A549 (cell line): ENCODE measurements at regions not wholly inside any gene's neighbourhood (a gene's known extent, or its start where the extent isn't known, plus 50 kb on each side); places are given as distances from the start of the nearest gene placed in this dataset.

ENCODE experiments used
- ATAC-seq, 2 experiments: fragments of 200-7000 bp in 1 of 2; fragments of >200 bp in 1 of 2; cut with Nextera tagmentation in 1 of 2; cut with Tn5 transposase in 1 of 2; 3 replicates each; pipeline versions ENCODE4 v1.8.0 to v1.9.1; 2018 to 2020; ENCODE audit warnings: mild to moderate bottlenecking in 1 of 2, moderate library complexity in 1 of 2
- CTCF ChIA-PET: fragments of 300-600 bp; sonication (Branson Sonifier 250); formaldehyde crosslinking; extraction: SDS; loops from one replicate; lab custom pipeline; 2021; ENCODE audit warnings: antibody characterized with exemption, inconsistent platforms; lab: Yijun Ruan, JAX
- POLR2A ChIA-PET: fragments of 350-600 bp; formaldehyde crosslinking; extraction: SDS; loops from one replicate; lab custom pipeline; 2021; ENCODE audit warnings: antibody characterized with exemption, inconsistent platforms; lab: Yijun Ruan, JAX
- DNase-seq, 2 experiments: peaks; one replicate each; pipeline versions ENCODE4 v3.0.0 to v3.0.0-alpha.2; 2011 to 2016; ENCODE audit warnings: low read depth in 1 of 2, low spot score in 1 of 2
- FAIRE-seq: peaks from 2 replicates; lab custom pipeline; 2011; peaks lifted over from hg19 to GRCh38; lab: Jason Lieb, UNC
- H3K27ac ChIP-seq, 2 experiments: fragments of >200 bp; sonication (Bioruptor Twin); formaldehyde crosslinking; 3 replicates each; pipeline ENCODE4 v1.5.1; 2016 to 2017
- H3K4me1 ChIP-seq: fragments of >200 bp; sonication (Bioruptor Twin); formaldehyde crosslinking; 3 replicates; pipeline ENCODE4 v1.6.1; 2016
- H3K4me2 ChIP-seq: fragments of >200 bp; sonication (Bioruptor Twin); formaldehyde crosslinking; 3 replicates; pipeline ENCODE4 v1.6.1; 2016
- H3K4me3 ChIP-seq: fragments of >200 bp; sonication (Bioruptor Twin); formaldehyde crosslinking; 3 replicates; pipeline ENCODE4 v1.5.1; 2016
- H3K9me3 ChIP-seq: fragments of >200 bp; sonication (Bioruptor Twin); formaldehyde crosslinking; 3 replicates; pipeline ENCODE4 v1.6.1; 2016
- BHLHE40 ChIP-seq: IDR thresholded peaks from 2 replicates; pipeline ENCODE4 v1.6.1; 2012; ENCODE audit warnings: low read depth, low read length, inconsistent platforms
- CBX2 ChIP-seq: fragments of 200-600 bp; sonication (generic); IDR thresholded peaks from 2 replicates; pipeline ENCODE4 v1.6.1; 2016; ENCODE audit warnings: low read depth, mild to moderate bottlenecking, borderline replicate concordance
- CHD2 ChIP-seq: fragments of 150-350 bp; IDR thresholded peaks from 2 replicates; pipeline ENCODE4 v1.6.1; 2014; ENCODE audit warnings: low read length; ENCODE audit not compliant: partially characterized antibody
- EP300 ChIP-seq, 2 experiments: fragments of >200 bp; sonication (Bioruptor Twin); formaldehyde crosslinking; IDR thresholded peaks; 2 replicates in 1 of 2; 3 replicates in 1 of 2; pipeline ENCODE4 v1.6.1; 2016 to 2017
- FOXS1 ChIP-seq: fragments of 250-450 bp; sonication (Bioruptor Pico); IDR thresholded peaks from 2 replicates; pipeline ENCODE4 v1.5.0; 2020; ENCODE audit warnings: mild to moderate bottlenecking, moderate library complexity
- GATA3 ChIP-seq: IDR thresholded peaks from 2 replicates; pipeline ENCODE4 v1.6.1; 2012; ENCODE audit warnings: borderline replicate concordance
- HES2 ChIP-seq: fragments of >200 bp; sonication (Bioruptor Twin); formaldehyde crosslinking; IDR thresholded peaks from 2 replicates; pipeline ENCODE4 v1.6.1; 2016
- HEYL ChIP-seq: fragments of 250-450 bp; sonication (Bioruptor Pico); IDR thresholded peaks from 2 replicates; pipeline ENCODE4 v1.8.0; 2021; ENCODE audit warnings: mild to moderate bottlenecking, moderate library complexity
- HOXA7 ChIP-seq: fragments of 250-450 bp; sonication (Bioruptor Pico); IDR thresholded peaks from 2 replicates; pipeline ENCODE4 v1.5.0; 2020; ENCODE audit warnings: mild to moderate bottlenecking, moderate library complexity
- JUN ChIP-seq, 2 experiments: fragments of >200 bp; sonication (Bioruptor Twin); formaldehyde crosslinking; IDR thresholded peaks; 2 replicates in 1 of 2; 3 replicates in 1 of 2; pipeline ENCODE4 v1.6.1; 2016 to 2017
- KDM5A ChIP-seq: fragments of 200-600 bp; sonication (generic); IDR thresholded peaks from 2 replicates; pipeline ENCODE4 v1.6.1; 2016; ENCODE audit warnings: antibody characterized with exemption, mild to moderate bottlenecking
- MAFK ChIP-seq: fragments of 450-650 bp; IDR thresholded peaks from 2 replicates; pipeline ENCODE4 v1.6.1; 2014; ENCODE audit not compliant: partially characterized antibody
- MYC ChIP-seq: IDR thresholded peaks from 2 replicates; pipeline ENCODE4 v1.6.1; 2012; ENCODE audit warnings: mild to moderate bottlenecking, inconsistent platforms, low read length, improper control_type of control experiment, borderline replicate concordance
- PHF8 ChIP-seq: fragments of 200-600 bp; sonication (generic); IDR thresholded peaks from 2 replicates; pipeline ENCODE4 v1.6.1; 2016; ENCODE audit warnings: low read depth, mild to moderate bottlenecking, antibody characterized with exemption, moderate library complexity, borderline replicate concordance
- POLR2AphosphoS2 ChIP-seq: conservative IDR thresholded peaks from 2 replicates; pipeline ENCODE4 v1.6.1; 2012; ENCODE audit warnings: low read length, improper control_type of control experiment, inconsistent platforms
- RAD21 ChIP-seq, 2 experiments: fragments of >200 bp in 1 of 2; sonication (Bioruptor Twin) in 1 of 2; formaldehyde crosslinking in 1 of 2; IDR thresholded peaks in 1 of 2; conservative IDR thresholded peaks in 1 of 2; 2 replicates in 1 of 2; 3 replicates in 1 of 2; pipeline ENCODE4 v1.6.1; 2012 to 2018; ENCODE audit warnings: inconsistent platforms in 1 of 2
- RCOR1 ChIP-seq: fragments of 150-350 bp; IDR thresholded peaks from 2 replicates; pipeline ENCODE4 v1.6.1; 2014; ENCODE audit warnings: antibody characterized with exemption, low read length, low read depth
- RFX5 ChIP-seq: fragments of 450-650 bp; IDR thresholded peaks from 2 replicates; pipeline ENCODE4 v1.7.1; 2014; ENCODE audit warnings: antibody characterized with exemption, mild to moderate bottlenecking, moderate library complexity
- RNF2 ChIP-seq: fragments of 200-600 bp; sonication (generic); IDR thresholded peaks from 2 replicates; pipeline ENCODE4 v1.6.1; 2016; ENCODE audit warnings: low read depth, mild to moderate bottlenecking, antibody characterized with exemption, moderate library complexity, borderline replicate concordance
- TFCP2L1 ChIP-seq: fragments of 250-450 bp; sonication (Bioruptor Pico); IDR thresholded peaks from 2 replicates; pipeline ENCODE4 v1.5.0; 2021; ENCODE audit warnings: mild to moderate bottlenecking
- ZFP36 ChIP-seq: fragments of 450-650 bp; IDR thresholded peaks from 2 replicates; pipeline ENCODE4 v1.6.1; 2014; ENCODE audit warnings: borderline replicate concordance; ENCODE audit not compliant: partially characterized antibody
- ZNF302 ChIP-seq: fragments of 250-450 bp; sonication (Bioruptor Pico); IDR thresholded peaks from 2 replicates; pipeline ENCODE4 v1.9.0; 2021; ENCODE audit warnings: inconsistent platforms, mild to moderate bottlenecking, moderate library complexity
- ZSCAN20 ChIP-seq: fragments of 250-450 bp; sonication (Bioruptor Pico); IDR thresholded peaks from 2 replicates; pipeline ENCODE4 v1.8.0; 2022; ENCODE audit warnings: mild to moderate bottlenecking, moderate library complexity
- WGBS: methylation state at CpG from one replicate; pipeline ENCODE4 v1.1.6; 2017; ENCODE audit errors: missing lambda C conversion rate; 5-methylcytosine and 5-hydroxymethylcytosine counted together
- TF ChIP-seq, protein P1 (sequence below): IDR thresholded peaks from 2 replicates; pipeline ENCODE4 v1.6.1; 2012; ENCODE audit warnings: low read depth, borderline replicate concordance
- TF ChIP-seq, protein P2 (sequence below): fragments of >200 bp; sonication (Bioruptor Twin); formaldehyde crosslinking; IDR thresholded peaks from 3 replicates; pipeline ENCODE4 v1.5.1; 2016
- TF ChIP-seq, protein P3 (sequence below): fragments of >200 bp; sonication (Bioruptor Twin); formaldehyde crosslinking; IDR thresholded peaks from 3 replicates; pipeline ENCODE4 v1.6.1; 2016

- Histone ChIP-seq H3K9me3 (no peaks in the 10 kb centered on the region), H3K4me1 (peaks cover 3% of the 10 kb centered on the region; the same call in 1 of the 3 replicates), H3K27ac (no peak overlapping the region), H3K4me2 (no peak overlapping the region), H3K4me3 (no peak overlapping the region)
- 38% methylated on average over 4 of the region's 4 CpGs for WGBS
- ChIA-PET POLR2A (no interaction called here), CTCF (interaction anchor here (1.5 kb wide), 1 partner anchor 69 kb away, joined by 3 read pairs; no protein-coding TSS in a partner anchor)
- TF ChIP-seq RAD21 (conservative IDR thresholded peaks at IDR 0.05 in 1 of 2, IDR thresholded peaks at IDR 0.05 in 1 of 2): no peak
- TF ChIP-seq BHLHE40: no peak
- no peak for TF ChIP-seq HES2
- no peak for TF ChIP-seq POLR2AphosphoS2
- no peak for TF ChIP-seq RCOR1
- TF ChIP-seq PHF8: no peak
- TF ChIP-seq HOXA7 (CRISPR knock-in tag): no peak
- no peak for TF ChIP-seq MAFK
- no peak for TF ChIP-seq TFCP2L1 (CRISPR knock-in tag)
- no peak for TF ChIP-seq HEYL (CRISPR knock-in tag)
- no peak for TF ChIP-seq KDM5A
- no peak for TF ChIP-seq FOXS1 (CRISPR knock-in tag)
- TF ChIP-seq GATA3: no peak
- DNase-seq (no peak), FAIRE-seq (no peak), ATAC-seq (no peak)
Measured at GRCh38 chr9:105087910-105088898, 156.2 kb upstream of the SLC44A1 start.

- FAIRE-seq (no peak), ATAC-seq (no peak), DNase-seq (no peak)
- H3K27ac ChIP-seq: no peak overlapping the region
- no peaks in the 10 kb centered on the region for H3K4me1 ChIP-seq
- TF ChIP-seq EP300 (IDR thresholded peaks at IDR 0.05) (no peak), RCOR1 (no peak), MAFK (no peak), BHLHE40 (no peak), PHF8 (no peak), ZFP36 (no peak), MYC (no peak), ZSCAN20 (CRISPR knock-in tag) (no peak), JUN (IDR thresholded peaks at IDR 0.05) (no peak), RNF2 (no peak), CHD2 (no peak), ZNF302 (no peak), RFX5 (no peak), POLR2AphosphoS2 (no peak), CBX2 (no peak)
- TF ChIP-seq, protein P1, sequence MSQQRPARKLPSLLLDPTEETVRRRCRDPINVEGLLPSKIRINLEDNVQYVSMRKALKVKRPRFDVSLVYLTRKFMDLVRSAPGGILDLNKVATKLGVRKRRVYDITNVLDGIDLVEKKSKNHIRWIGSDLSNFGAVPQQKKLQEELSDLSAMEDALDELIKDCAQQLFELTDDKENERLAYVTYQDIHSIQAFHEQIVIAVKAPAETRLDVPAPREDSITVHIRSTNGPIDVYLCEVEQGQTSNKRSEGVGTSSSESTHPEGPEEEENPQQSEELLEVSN: no peak
- TF ChIP-seq, protein P2, sequence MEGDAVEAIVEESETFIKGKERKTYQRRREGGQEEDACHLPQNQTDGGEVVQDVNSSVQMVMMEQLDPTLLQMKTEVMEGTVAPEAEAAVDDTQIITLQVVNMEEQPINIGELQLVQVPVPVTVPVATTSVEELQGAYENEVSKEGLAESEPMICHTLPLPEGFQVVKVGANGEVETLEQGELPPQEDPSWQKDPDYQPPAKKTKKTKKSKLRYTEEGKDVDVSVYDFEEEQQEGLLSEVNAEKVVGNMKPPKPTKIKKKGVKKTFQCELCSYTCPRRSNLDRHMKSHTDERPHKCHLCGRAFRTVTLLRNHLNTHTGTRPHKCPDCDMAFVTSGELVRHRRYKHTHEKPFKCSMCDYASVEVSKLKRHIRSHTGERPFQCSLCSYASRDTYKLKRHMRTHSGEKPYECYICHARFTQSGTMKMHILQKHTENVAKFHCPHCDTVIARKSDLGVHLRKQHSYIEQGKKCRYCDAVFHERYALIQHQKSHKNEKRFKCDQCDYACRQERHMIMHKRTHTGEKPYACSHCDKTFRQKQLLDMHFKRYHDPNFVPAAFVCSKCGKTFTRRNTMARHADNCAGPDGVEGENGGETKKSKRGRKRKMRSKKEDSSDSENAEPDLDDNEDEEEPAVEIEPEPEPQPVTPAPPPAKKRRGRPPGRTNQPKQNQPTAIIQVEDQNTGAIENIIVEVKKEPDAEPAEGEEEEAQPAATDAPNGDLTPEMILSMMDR: no peak
- TF ChIP-seq, protein P3, sequence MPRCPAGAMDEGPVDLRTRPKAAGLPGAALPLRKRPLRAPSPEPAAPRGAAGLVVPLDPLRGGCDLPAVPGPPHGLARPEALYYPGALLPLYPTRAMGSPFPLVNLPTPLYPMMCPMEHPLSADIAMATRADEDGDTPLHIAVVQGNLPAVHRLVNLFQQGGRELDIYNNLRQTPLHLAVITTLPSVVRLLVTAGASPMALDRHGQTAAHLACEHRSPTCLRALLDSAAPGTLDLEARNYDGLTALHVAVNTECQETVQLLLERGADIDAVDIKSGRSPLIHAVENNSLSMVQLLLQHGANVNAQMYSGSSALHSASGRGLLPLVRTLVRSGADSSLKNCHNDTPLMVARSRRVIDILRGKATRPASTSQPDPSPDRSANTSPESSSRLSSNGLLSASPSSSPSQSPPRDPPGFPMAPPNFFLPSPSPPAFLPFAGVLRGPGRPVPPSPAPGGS: no peak
- CTCF ChIA-PET: interaction anchor here (1.3 to 1.6 kb wide), 3 partner anchors 13 to 163 kb away, joined by 3 read pairs; no protein-coding TSS in a partner anchor
- WGBS: 61% methylated on average over 5 of the region's 5 CpGs
- no peak overlapping the region for H3K4me2 ChIP-seq
- POLR2A ChIA-PET: interaction anchor here (0.6 kb wide), 1 partner anchor 194 kb away, joined by 5 read pairs; no protein-coding TSS in a partner anchor
- no peak overlapping the region for H3K4me3 ChIP-seq
- H3K9me3 ChIP-seq: no peaks in the 10 kb centered on the region
Measured at GRCh38 chr9:105089874-105090273, 154.6 kb upstream of the SLC44A1 start.
